GM12878 (cell line): ENCODE measurements at regions not wholly inside any gene's neighbourhood (a gene's known extent, or its start where the extent isn't known, plus 50 kb on each side); places are given as distances from the start of the nearest gene placed in this dataset.

ENCODE experiments used
- ATAC-seq: fragments of 200-7000 bp; cut with Tn5 transposase; 3 replicates; pipeline ENCODE4 v1.9.1; 2020; ENCODE audit warnings: mild to moderate bottlenecking, moderate library complexity
- BruUV-seq: library from RNA; stranded (reverse); fragments of 400-500 nt; replicated peaks from 2 replicates; lab custom pipeline; 2021; lab: Mats Ljungman, UMichigan
- CTCF ChIA-PET: fragments of 300-600 bp; sonication (Branson Sonifier 250); formaldehyde crosslinking; extraction: SDS; loops from one replicate; lab custom pipeline; 2021; ENCODE audit warnings: inconsistent platforms; lab: Yijun Ruan, JAX
- POLR2A ChIA-PET: fragments of 350-600 bp; formaldehyde crosslinking; extraction: SDS; loops from one replicate; lab custom pipeline; 2021; ENCODE audit warnings: inconsistent platforms; lab: Charles Lee
- RAD21 ChIA-PET: fragments of 300-600 bp; sonication (Branson Sonifier 250); formaldehyde crosslinking; loops from one replicate; lab custom pipeline; 2023; ENCODE audit warnings: antibody characterized with exemption; ENCODE audit not compliant: unreplicated experiment; lab: Charles Lee
- SMC1A ChIA-PET: fragments of 300-600 bp; sonication (Branson Sonifier 250); formaldehyde crosslinking; loops from one replicate; lab custom pipeline; 2023; ENCODE audit not compliant: unreplicated experiment, uncharacterized antibody; lab: Charles Lee
- DNase-seq: peaks from one replicate; pipeline ENCODE4 v3.0.0-alpha.2; 2011; ENCODE audit warnings: low read depth, low spot score
- FAIRE-seq: peaks from 3 replicates; lab custom pipeline; 2011; peaks lifted over from hg19 to GRCh38; lab: Jason Lieb, UNC
- H2AFZ ChIP-seq: 2 replicates; pipeline ENCODE4 v1.6.0; 2011; ENCODE audit warnings: low read depth, low read length, control low read depth; ENCODE audit not compliant: control insufficient read depth
- H3K27ac ChIP-seq: 2 replicates; pipeline ENCODE4 v1.5.1; 2011; ENCODE audit warnings: control low read depth; ENCODE audit not compliant: control insufficient read depth, insufficient read depth
- H3K27me3 ChIP-seq, 2 experiments: replicated peaks in 1 of 2; 2 replicates each; pipeline versions ENCODE4 v1.6.0 to v1.6.1; 2011; ENCODE audit warnings: low read length in 1 of 2; ENCODE audit not compliant: control insufficient read depth in 2 of 2, insufficient read depth in 2 of 2
- H3K36me3 ChIP-seq, 2 experiments: 2 replicates each; pipeline ENCODE4 v1.5.1; 2011; ENCODE audit warnings: low read length in 1 of 2; ENCODE audit not compliant: control insufficient read depth in 2 of 2, insufficient read depth in 2 of 2
- H3K4me1 ChIP-seq: 2 replicates; pipeline ENCODE4 v1.6.1; 2011; ENCODE audit warnings: mild to moderate bottlenecking, low read length, moderate library complexity, mixed read lengths; ENCODE audit not compliant: control insufficient read depth, insufficient read depth
- H3K4me2 ChIP-seq: 2 replicates; pipeline ENCODE4 v1.6.0; 2011; ENCODE audit warnings: control low read depth; ENCODE audit not compliant: control insufficient read depth, insufficient read depth
- H3K4me3 ChIP-seq: fragments of 200-600 bp; sonication (generic); 2 replicates; pipeline ENCODE4 v1.5.1; 2016
- H3K79me2 ChIP-seq: 2 replicates; pipeline ENCODE4 v1.6.0; 2011; ENCODE audit warnings: low read length; ENCODE audit not compliant: control insufficient read depth, insufficient read depth
- H3K9ac ChIP-seq: 2 replicates; pipeline ENCODE4 v1.8.0; 2011; ENCODE audit warnings: low read length, control low read depth, mixed read lengths; ENCODE audit not compliant: control insufficient read depth, insufficient read depth
- H3K9me3 ChIP-seq: replicated peaks from 3 replicates; pipeline ENCODE4 v1.5.1; 2011; ENCODE audit warnings: mild to moderate bottlenecking, low read length; ENCODE audit not compliant: control insufficient read depth, insufficient read depth
- H4K20me1 ChIP-seq: 2 replicates; pipeline ENCODE4 v1.6.0; 2011; ENCODE audit not compliant: control insufficient read depth, insufficient read depth
- NR2C2 ChIP-seq: IDR thresholded peaks from 2 replicates; pipeline ENCODE4 v1.6.1; 2011; ENCODE audit warnings: borderline replicate concordance, low read depth; ENCODE audit not compliant: control insufficient read depth, insufficient read length
- SKIL ChIP-seq: fragments of 450-650 bp; IDR thresholded peaks from 2 replicates; pipeline ENCODE4 v1.6.1; 2017; ENCODE audit warnings: mild to moderate bottlenecking, low read depth, inconsistent platforms; ENCODE audit not compliant: poor library complexity, severe bottlenecking
- SP1 ChIP-seq: IDR thresholded peaks from one replicate; pipeline ENCODE4 v1.6.1; 2011; ENCODE audit warnings: low read depth, low read length
- ZBTB11 ChIP-seq: fragments of 450-650 bp; formaldehyde crosslinking; IDR thresholded peaks from 2 replicates; pipeline ENCODE4 v1.5.0; 2022; ENCODE audit warnings: mild to moderate bottlenecking, missing genetic modification characterization
- ZBTB40 ChIP-seq: fragments of 450-650 bp; IDR thresholded peaks from 2 replicates; pipeline ENCODE4 v1.6.1; 2016; ENCODE audit warnings: mild to moderate bottlenecking, moderate library complexity, borderline replicate concordance
- ZNF592 ChIP-seq: fragments of 450-650 bp; IDR thresholded peaks from 2 replicates; pipeline ENCODE4 v1.6.1; 2017; ENCODE audit warnings: mild to moderate bottlenecking, moderate library complexity
- WGBS: methylation state at CpG from one replicate; pipeline ENCODE4 v1.1.6; 2016; ENCODE audit warnings: low lambda C conversion rate; ENCODE audit not compliant: insufficient replicate concordance, insufficient coverage; ENCODE audit errors: missing lambda C conversion rate; 5-methylcytosine and 5-hydroxymethylcytosine counted together
- in situ Hi-C: fragments of 300-500 bp; cut with MboI; formaldehyde crosslinking; loops from 9 replicates; pipeline ENCODE4 v1.14.3; 2018; ENCODE audit warnings: mixed read lengths
- intact Hi-C: fragments of 100-400 bp; cut with micrococcal nuclease; formaldehyde crosslinking; loops from one replicate; pipeline ENCODE4 v1.14.2; 2022; ENCODE audit not compliant: unreplicated experiment

GRCh38 chr6:163707387-163708355 is 293.2 kb downstream of the QKI start:
- Histone ChIP-seq H4K20me1 (no peaks in the 10 kb centered on the region), H3K27ac (peak overlapping the region; percentile 68), H3K27me3 (no peaks in the 10 kb centered on the region), H2AFZ (peak overlapping the region; percentile 31), H3K4me1 (peaks cover 95% of the 10 kb centered on the region), H3K79me2 (no peaks in the 10 kb centered on the region), H3K9ac (peak overlapping the region; percentile 28; the same call in 1 of the 2 replicates), H3K36me3 (no peaks in the 10 kb centered on the region), H3K4me3 (peak overlapping the region; percentile 42; the same call in 1 of the 2 replicates), H3K4me2 (peak overlapping the region; percentile 81), H3K9me3 (peaks cover 8% of the 10 kb centered on the region)
- no TSS peak for BruUV-seq
- ChIA-PET SMC1A (interaction anchor here (0.5 to 1.5 kb wide), 3 partner anchors 247 to 286 kb away, joined by 3 read pairs; no protein-coding TSS in a partner anchor), RAD21 (interaction anchor here (1.1 kb wide), 1 partner anchor 69 kb away, joined by 3 read pairs; no protein-coding TSS in a partner anchor), CTCF (interaction anchor here (0.6 to 0.9 kb wide), 4 partner anchors 11 to 593 kb away, joined by 3 to 4 read pairs (median 3); no protein-coding TSS in a partner anchor), POLR2A (no interaction called here)
- DNase-seq, result no peak
- peak; percentile 57 for FAIRE-seq
- ATAC-seq, result peak; percentile 71
- in situ Hi-C loops, result no loop called here
- intact Hi-C loops, result loop anchor here (2.0 to 5.0 kb wide), 4 partner anchors 40 to 290 kb away; no protein-coding TSS in a partner anchor
- WGBS, result 6% methylated on average over 18 of the region's 18 CpGs
- TF ChIP-seq ZBTB11 (CRISPR knock-in tag) (no peak), NR2C2 (no peak), ZNF592 (no peak), SKIL (no peak), SP1 (no peak), ZBTB40 (no peak)
